OCI-LY3 (cell line): ENCODE measurements at regions not wholly inside any gene's neighbourhood (a gene's known extent, or its start where the extent isn't known, plus 50 kb on each side); places are given as distances from the start of the nearest gene placed in this dataset.

Experiments
- EZH2phosphoT487 ChIP-seq: fragments of 200-600 bp; shearing (Covaris generic); IDR thresholded peaks from 2 replicates; pipeline ENCODE4 v1.6.1; 2018; ENCODE audit warnings: antibody characterized with exemption, mixed run types, low read depth
- TF ChIP-seq, protein P1 (sequence below): fragments of 200-600, 300-600 bp; sonication (generic); IDR thresholded peaks from 2 replicates; pipeline ENCODE4 v1.5.1; 2014; ENCODE audit warnings: antibody characterized with exemption, low read length, low read depth

DNA sequence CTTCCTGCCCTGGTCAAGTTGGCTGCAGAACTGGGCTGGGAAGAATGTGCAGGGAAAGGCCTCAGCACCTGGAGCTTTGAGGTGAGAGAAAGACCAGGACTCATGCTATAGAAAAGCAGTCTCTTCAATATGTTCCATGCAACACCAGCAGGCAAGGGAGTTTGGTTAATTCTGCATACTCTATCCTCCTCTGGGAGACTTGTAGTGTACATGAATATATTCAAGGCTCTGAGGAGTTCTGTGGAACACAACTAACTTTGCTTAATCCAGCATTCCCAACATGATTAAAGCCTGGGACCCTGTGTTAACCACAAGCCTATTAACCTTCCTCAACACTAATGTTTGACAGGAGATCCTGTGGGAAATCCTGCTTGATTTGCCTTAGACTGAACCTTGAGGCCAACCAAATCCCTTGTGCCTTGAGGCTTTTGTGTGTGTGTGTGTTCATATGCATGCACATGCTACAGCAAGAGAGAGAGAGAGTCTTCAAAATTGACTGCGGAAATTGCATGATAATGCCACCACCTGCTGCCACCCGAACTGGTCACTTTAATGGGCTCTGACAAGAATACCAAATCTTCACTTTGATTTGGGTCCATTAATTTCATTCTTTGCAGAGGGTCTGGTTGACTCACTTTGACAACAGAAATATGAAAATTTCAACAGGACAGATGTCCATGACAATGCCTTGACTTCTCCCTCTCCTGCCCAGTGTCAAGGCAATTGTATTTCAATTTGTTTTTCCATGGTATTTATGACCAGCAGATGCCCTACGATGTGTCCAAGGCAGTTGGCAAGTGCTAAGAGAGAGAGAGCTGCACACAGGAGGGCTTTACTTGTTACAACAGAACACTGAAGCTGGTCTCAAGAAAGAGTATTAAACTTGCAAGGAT lies 238.2 kb upstream of the ZBED5 start:
- TF ChIP-seq, protein P1, sequence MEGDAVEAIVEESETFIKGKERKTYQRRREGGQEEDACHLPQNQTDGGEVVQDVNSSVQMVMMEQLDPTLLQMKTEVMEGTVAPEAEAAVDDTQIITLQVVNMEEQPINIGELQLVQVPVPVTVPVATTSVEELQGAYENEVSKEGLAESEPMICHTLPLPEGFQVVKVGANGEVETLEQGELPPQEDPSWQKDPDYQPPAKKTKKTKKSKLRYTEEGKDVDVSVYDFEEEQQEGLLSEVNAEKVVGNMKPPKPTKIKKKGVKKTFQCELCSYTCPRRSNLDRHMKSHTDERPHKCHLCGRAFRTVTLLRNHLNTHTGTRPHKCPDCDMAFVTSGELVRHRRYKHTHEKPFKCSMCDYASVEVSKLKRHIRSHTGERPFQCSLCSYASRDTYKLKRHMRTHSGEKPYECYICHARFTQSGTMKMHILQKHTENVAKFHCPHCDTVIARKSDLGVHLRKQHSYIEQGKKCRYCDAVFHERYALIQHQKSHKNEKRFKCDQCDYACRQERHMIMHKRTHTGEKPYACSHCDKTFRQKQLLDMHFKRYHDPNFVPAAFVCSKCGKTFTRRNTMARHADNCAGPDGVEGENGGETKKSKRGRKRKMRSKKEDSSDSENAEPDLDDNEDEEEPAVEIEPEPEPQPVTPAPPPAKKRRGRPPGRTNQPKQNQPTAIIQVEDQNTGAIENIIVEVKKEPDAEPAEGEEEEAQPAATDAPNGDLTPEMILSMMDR = no peak
- no peak for TF ChIP-seq EZH2phosphoT487
